HG03064 (cell line): ENCODE measurements at regions not wholly inside any gene's neighbourhood (a gene's known extent, or its start where the extent isn't known, plus 50 kb on each side); places are given as distances from the start of the nearest gene placed in this dataset.

Source experiments
- ATAC-seq: cut with Tn5 transposase; IDR thresholded peaks from one replicate; pipeline ENCODE4 v1.9.1; 2021; ENCODE audit warnings: low read depth; ENCODE audit not compliant: unreplicated experiment

DNA sequence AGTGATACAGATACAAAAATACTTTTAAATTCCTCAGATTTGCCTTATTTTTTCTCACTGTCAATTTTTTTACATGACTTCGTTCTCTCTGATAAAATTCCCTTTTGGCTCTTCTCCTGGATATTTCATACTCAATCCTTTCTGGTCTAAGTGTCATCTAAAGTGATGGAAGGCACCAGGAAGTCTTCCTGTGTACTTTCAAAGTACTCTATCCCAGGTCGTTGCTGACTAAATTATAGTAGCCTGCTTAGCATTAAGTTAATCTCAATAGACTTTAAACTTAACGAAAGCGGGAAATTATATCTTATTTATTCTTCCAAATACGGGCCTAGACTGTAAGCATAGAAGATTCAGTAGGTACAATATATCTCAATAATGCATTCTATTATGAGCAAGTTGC, 67.8 kb downstream of the CASP12 start:
- no peak for ATAC-seq

DNA sequence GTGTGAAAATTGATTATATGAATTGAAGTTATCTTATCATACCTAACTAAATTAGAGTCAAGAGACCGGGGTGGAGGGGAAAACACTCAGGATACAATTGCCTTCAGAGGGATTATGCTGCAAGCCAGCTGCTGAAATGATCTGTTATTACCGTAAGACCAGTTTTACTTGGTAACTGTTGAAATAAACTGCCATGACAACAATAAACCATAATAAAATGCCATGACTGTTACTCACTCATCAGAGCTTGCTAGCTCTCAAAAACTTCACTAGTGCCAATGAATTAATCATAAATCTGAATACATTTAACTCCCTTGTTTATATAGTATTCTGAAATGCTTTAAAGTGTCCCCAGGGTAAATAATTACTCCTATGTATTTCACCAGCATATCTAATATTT, 68.2 kb downstream of the CASP12 start:
- ATAC-seq, result no peak

DNA sequence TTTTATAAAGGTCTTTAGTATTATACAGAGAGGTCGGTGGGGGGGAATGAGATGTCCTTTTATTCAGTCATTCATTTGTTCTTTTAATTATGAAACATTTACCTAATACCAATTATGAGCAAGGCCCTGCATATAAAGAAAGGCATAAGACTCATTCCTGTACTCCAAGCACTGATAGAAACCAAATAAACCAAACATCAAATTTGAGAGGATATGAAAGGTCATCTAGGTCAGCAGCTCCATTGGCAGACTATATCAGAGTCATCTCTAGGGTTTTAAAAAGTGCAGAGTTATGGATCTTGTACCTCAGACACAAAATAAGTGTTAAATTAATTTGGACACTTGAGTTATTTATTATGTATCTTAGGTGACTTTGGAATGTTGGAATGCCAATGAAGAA, 71.5 kb downstream of the CASP12 start:
- ATAC-seq, result no peak

DNA sequence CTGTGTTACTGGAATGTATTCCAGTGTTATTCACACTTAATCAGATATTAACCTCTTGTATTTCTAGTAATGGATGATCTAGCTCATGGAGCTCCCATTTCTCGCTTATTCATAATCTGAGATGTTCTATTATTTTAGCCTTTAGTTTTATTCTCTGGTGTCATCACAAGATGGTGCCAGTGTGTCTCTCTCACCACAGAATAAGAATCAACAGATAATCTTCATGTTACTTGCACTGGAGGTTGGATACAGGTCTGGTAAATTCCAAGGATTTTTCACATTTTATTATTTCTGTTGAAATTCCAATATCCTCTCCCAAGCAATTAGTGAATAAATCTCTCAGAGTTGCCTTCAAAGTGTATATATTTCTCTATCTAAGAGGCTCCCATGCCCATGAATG, 74.6 kb downstream of the CASP12 start:
- no peak for ATAC-seq

DNA sequence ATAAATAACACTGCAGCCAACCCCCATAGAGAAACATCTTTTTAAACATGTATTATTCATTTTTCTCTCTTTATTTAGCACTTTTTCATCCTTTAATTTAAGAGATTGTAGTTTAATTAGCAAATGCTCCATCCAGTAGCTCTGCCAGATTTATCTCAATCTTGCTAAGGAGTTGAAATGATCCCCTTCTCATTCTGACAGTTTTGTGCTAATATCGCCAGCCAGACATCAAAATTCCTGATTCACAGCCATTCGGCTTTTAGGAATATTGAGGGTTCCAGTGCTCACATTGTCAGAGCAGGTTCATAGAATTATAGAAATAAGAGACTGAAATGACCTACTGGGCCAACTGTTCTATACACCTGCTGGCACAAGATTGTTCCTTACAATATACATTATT, 77.8 kb downstream of the CASP12 start:
- ATAC-seq, result no peak

DNA sequence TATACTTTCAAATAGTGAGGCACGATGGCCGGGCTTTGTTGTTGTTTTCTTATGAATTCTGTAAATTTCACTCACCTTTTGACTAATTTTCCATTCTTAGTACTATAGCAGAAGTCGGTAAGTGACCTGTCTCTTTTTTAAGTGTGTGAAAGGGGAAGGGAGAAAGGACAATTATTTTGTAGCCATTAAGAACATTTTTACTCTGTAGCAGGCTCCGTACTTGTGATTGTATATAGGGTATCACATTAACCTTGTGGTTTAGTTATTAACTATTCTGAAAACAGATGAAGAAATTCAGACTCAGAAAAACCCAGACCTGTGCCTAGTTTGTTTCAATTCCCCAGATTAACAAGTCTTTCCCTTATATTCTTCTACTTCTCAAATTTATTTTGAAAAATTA, 78.7 kb downstream of the CASP12 start:
- no peak for ATAC-seq

DNA sequence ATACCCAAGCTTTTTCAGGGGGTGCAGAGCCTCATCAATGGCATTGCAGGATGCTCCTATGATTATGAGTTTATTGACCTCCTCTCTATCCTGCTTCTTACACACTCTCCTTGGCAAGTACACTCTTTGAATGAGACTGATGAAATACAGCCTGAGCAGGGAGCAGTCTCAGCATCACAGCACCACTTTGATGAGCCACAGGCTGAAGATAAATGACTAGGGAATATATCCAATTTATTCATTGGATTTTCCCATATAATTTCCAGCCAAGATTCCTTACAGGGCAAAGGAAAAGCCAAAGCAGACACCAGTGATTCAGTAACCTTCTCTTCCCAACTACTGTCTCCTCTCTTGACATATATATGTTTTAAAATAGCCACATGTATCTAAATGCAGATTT, 79.2 kb downstream of the CASP12 start:
- no peak for ATAC-seq

DNA sequence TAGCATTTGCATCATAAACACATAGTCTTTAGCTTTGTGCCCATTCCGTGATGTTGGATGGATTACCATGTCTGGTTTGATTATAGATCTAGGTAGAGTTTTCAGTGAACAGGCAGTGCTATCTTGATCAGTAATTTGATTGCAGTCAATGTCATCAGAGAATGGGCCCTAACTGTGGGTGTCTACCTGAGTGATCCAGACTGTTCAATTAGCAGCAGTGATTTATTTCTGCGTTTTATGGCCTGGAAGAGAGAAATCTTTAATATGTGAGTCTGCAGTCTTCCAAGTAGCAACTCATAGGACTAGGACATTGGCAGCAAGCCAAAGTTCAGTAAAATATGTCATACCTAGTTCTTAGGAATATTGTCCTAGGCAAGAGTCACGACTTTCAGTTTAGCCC, 80.3 kb downstream of the CASP12 start:
- no peak for ATAC-seq

DNA sequence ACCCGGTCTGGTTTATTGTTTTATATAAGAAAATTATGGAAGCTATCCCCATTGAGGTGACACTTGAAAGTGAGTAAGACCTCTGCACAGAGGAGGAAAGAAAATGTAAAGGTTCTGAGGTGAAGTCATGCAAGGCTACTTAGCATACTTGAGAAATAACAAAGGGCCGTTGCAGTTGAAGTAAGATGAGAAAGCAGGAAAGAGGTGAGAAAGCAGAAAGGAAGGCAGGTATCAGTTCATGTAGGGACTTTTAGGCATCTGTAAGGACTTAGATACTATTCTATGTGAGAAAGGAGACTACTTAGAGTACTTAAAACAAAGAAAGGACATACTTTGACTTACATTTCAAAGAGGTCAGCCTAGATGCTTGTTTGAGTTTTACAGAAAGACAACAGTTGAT, 84.7 kb downstream of the CASP12 start:
- ATAC-seq, result no peak

DNA sequence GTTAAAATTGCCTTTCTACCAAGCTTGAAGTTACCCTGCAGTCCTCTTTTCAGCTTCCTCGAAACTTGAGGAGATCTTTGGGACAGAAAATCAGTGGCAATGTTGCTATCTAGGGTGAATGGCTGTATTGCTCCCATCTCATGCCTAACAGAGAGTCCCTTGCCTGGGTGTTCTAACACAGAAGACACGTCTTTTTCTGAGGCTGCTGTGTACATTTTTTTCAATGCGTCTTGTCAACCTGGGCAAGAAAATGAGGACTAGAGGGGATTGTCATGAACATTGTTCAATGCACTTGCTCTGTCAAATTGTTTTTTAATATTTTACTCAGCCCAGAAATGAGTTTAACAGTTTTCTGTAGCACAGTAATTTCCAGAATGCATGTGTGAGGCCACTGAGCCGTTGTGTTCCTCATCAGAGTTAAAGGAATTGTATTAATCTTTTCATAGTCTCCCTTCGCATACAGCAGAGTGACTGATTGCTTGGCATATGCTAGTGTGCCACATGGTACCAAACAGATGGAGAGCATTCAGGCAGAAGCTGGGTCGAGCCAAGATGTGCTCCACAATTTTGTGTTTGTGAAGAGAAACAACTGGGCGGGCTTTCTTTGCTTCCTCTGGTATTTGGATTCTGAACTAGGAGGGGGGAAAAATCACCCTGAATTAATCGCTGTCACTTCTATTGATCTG, 86.0 kb downstream of the CASP12 start:
- ATAC-seq, result no peak

DNA sequence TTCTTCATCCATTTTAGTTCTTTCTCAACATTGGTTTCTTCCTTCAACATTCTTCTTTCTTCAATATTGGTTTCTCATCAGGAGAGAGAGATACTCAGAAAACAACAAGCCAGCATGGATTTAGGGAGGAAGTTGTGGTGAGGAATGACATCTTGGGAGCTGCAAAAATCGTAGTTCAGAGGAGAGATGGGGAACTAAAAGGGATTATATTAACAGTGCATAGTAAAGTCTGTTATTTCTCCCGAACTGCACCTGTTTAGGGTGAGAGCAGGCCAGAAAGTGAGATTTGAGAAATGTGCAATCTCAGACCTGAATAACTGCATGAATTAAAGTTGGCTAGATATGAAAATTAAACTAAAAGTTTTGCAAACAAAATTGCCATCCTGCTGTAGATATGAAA, 94.5 kb downstream of the CASP12 start:
- no peak for ATAC-seq

DNA sequence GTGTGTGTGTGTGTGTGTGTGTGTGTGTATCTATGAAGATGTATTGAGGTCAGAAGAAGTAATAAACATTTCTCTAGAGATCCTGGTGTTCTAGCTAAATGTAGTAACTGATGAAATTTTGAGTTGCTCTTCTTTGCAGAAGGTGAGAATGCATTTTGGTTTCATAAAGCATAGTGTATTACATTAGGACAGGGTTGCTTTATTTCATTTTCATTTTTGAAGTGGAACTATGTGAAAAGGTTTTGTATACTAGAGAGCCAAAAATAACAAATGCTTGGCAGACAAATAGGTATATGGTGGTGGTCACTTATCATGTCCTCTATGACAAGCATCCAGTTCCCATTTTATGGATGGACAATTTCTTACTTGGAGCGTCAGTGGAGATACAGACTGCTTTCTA, 99.0 kb downstream of the CASP12 start:
- peak; percentile 91 for ATAC-seq

DNA sequence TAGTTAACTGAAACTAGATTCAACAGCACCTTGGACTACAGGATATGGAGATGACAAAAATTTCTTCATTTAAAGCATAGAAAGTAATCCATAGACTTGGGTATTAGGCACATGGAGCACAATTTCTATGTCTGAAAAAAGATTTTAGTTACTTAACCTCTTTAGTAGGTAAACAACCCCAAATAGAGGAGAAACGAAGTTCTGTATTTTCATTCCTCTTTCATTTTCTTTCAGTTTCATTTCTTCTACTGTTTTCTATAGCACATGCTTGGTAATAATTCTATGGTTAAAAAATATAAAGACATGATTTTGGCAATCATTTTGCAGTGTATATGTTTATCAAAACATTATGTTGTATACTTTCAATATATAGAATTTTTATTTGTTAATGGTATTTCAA, 99.5 kb downstream of the CASP12 start:
- ATAC-seq, result peak; percentile 54

DNA sequence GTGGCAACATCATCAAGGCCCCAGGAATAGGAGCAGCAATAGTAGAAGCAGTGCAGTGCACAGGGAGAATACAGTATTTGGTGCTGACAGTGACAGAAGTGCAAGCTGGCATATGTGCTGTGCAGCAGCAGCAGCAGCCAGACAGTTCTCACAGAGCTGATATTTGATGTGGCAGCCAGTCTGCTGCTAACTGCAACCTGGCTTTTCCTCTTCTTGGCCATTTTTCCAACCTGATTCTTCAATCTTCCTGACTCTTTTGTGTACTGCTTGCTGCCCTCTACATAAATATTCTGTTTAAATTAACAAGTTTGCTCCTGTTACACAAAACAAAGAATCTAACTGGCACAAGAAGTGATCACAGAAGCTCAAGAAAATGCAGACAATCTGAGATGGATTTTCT, 102.0 kb downstream of the CASP12 start:
- no peak for ATAC-seq

DNA sequence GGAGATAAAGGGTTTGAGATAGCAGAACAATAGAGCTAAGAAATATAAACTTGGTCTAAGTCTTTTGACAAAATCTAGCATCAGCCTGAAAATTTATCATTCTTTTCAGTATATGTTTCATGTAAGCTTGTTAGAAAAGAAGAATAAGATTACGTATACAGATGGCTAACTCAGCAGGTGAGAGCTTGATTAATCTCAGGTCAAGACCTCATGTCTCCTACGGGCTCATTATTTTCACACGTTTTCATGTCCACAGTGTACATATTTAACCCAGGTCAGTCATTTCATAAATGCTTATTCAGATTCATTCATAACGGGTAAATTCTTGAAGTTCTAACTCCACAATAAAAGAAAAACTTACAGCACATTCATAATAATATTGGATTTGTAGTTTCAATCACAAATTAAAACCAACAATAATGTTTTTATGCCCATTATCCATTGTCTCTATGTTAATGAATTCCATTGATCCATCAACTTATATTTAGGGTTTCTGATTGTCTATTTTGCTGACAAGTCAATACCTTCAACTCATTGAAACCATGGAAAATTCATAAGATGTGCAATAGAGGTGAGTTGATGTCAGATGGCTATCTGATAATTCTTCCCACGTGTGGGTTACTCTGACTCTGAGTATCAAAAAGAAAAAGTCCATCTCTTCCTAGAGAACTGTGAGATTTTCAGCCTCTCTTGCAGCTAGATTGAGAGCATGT, 102.6 kb downstream of the CASP12 start:
- no peak for ATAC-seq

DNA sequence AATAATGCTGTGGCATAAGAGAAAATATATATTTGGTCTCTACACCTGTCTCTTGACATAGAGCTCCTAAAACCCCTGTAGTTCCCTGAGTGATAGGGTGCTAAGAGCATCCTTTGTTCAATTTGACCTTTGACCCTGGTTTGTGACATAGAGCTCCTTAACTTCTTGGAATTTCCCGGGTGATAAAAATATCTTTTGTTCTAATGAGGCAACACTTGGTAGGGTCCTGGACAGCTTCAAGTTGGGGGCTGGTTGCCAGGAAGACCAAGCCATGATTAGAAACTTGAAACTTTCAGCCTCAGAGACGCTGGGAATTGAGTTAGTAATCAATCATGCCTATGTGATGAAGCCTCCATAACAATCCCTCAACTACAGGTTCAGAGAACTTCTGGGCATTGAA, 105.4 kb downstream of the CASP12 start:
- ATAC-seq, result no peak

DNA sequence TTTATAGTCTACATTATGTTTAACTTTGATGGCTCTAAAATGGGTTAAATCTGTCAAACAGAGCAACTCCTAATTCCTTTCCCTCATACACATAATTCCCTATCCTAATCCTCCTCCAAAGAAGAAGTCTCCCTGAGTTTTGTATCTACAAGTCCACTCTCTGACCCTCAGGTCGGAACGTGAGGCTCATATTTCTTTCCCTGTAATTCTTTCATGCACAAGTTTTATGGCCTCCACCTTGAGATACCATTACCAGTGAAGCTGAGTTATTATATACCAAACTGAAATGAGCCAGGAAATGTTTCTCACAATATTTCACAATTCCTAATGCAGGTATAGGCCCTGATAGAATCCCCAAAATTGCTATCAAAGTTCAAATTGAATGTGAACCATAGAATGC, 106.4 kb downstream of the CASP12 start:
- ATAC-seq, result no peak

DNA sequence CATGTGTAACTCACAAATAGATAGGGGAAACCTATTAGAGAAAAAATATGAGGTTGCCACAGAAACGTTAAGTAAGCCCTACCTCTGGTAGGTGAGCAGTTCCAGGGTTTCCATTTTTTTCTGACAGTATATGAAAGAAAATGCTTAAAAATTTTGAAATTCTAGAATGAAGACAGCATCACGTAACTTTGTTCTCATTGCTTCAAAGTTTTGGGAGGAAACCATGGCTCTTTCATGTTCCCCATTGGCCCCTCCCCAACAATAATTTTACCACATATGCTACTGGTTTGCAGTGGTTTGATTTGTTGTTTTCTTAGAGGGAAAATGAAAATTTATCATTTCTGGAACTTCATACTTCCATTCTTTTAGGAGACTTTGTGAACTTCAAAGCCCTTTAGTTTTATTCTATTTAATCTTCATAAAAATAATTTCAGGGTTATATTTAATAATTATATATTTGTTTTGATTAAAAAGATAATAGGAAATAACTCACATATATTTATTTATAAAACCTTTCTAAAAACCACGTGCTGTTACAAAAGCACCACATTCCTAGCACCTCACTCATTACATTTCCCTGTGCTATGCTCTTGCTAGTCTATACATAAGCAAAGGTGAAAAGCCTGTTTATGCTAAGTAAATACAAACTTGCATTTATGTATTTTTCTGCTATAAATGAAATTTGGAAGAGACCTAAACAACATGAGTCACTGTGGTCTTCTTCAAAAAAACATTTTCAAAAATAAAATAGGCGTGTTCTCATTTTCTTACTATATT, 113.4 kb downstream of the CASP12 start:
- no peak for ATAC-seq

DNA sequence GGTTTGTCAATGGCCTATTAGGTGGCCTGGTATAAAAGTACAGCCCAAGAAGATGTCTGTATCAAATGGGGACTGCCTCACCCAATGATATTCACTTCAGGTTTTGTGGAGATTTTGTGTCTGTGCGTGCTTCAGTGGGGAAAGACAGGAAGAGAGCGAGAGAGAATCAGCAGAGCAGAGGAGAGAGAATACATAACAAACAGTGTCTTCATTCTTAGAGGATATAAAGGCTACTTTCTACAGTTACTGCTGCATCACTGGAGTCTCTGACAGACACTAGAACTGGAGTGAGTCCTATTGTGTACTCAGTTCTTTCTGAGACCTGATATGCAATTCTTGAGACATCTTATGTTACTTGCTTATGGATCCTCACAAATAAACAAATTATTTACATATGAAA, 115.0 kb downstream of the CASP12 start:
- no peak for ATAC-seq

DNA sequence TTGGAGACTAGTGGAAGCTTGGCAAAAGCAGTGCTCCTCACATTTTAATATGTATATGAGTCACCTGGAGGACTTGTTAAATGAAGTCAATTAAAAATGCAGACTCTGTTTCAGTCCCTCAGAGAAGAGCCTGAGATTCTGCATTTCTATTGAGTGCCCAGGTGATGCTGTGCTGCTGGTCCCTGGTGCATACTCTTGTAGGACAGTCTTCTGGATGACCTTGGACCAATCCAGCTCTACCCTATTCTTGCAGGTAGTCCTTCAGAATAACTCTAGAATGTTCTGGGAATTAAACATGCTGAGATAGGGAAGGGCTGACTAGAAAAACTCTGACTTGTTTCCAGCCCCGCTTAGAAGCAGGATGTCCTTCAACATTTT, 115.9 kb downstream of the CASP12 start:
- ATAC-seq, result no peak

DNA sequence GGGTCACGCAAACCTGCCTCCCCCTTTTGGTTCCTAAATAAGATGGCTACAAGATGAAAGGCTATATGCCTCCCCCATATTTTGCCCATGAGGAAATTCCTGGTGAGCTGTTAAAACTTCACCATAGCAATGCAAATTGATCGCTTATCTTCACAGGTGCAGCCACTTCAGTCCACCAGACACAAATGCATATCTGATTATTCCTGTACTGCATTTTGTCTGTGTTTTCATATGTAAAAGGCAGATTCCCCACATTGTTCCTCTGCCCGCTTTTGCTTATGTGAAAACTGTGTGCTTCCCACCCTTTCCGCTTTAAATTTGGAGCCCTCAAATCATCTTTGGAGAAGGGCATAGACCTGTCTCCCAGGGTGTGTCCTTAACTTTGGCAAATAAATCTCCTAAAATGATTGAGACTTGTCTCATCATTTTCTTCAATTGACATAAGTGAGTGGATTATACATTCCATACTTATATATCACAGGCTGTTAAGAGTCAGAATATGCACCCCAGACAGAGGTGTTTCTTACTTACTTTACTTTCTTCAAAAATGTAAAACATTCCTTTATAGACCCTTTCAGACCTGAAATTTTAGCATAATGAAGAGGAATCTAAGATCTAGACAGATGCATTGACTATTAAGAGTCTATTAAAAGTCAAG, 116.4 kb downstream of the CASP12 start:
- ATAC-seq, result no peak
